ENCODE measurements at regions not wholly inside any gene's neighbourhood (a gene's known extent, or its start where the extent isn't known, plus 50 kb on each side); places are given as distances from the start of the nearest gene placed in this dataset.
A peak's percentile ranks its signal among the peaks of the same experiment; 100 is the strongest.

DNA sequence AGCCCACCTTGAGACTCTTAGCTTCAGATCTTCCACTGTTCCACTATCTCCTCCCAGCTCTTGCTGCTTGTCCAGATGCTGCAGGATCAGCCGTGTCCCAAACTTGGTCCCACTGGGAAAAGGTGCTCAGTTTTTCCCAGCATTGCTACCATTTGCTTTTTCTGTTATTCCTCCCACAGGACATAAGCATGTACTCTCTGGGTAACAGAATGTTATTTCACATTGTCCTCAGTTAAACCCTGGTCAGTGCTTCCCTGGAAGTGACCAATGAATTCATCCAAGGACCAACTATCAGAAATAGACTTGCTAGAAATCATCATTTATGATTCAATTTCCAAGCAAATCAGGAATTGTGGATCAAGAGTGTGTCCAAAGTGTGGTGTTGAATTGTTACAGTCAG is 179.2 kb upstream of the ZNF32 start:
- no peaks in the 10 kb centered on the region for H3K4me1 ChIP-seq (ENCODE audit: control insufficient read depth in 1 of 2, insufficient read depth in 2 of 2, low read length in 2 of 2)
- H3K27ac ChIP-seq (ENCODE audit: low read depth, low read length), result no peak overlapping the region
- H3K9ac ChIP-seq (ENCODE audit: low read depth in 1 of 2, low read length in 2 of 2), result no peak overlapping the region
- no peaks in the 10 kb centered on the region for H3K9me3 ChIP-seq (ENCODE audit: control insufficient read depth in 1 of 2, low read length in 2 of 2)
- H3K36me3 ChIP-seq (ENCODE audit: control insufficient read depth in 1 of 2, insufficient read depth in 2 of 2, low read length in 2 of 2), result no peaks in the 10 kb centered on the region
- H3K27me3 ChIP-seq (ENCODE audit: control insufficient read depth in 1 of 2, insufficient read depth in 2 of 2, low read length in 2 of 2), result no peaks in the 10 kb centered on the region
- no peak overlapping the region for H3K4me3 ChIP-seq (ENCODE audit: low read depth in 1 of 2, low read length in 2 of 2)

DNA sequence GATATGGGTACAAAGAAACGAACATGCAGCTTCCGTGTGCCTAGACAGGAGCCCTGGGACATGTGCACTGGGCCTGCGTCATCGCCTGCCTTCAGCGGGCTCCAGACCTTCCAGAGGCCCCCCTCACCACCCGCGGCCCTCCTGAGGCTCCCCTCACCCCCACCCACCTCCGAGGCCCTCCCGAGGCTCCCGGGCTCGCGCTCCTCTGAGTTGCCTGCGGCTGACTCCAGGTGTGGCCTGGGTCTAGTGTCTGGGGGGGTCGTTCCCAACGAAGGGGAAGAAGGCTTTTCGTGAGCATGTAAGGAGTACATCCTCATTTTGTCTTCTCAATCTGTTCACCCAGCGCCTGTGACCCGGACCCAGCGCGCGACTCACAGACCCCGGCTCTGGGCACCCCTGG is 177.3 kb upstream of the ZNF32 start:
- Histone ChIP-seq H3K9ac (ENCODE audit: low read depth in 1 of 2, low read length in 2 of 2) (no peak overlapping the region), H3K27ac (ENCODE audit: low read depth, low read length) (no peak overlapping the region), H3K36me3 (ENCODE audit: control insufficient read depth in 1 of 2, insufficient read depth in 2 of 2, low read length in 2 of 2) (no peaks in the 10 kb centered on the region), H3K27me3 (ENCODE audit: control insufficient read depth in 1 of 2, insufficient read depth in 2 of 2, low read length in 2 of 2) (no peaks in the 10 kb centered on the region), H3K4me1 (ENCODE audit: control insufficient read depth in 1 of 2, insufficient read depth in 2 of 2, low read length in 2 of 2) (no peaks in the 10 kb centered on the region), H3K9me3 (ENCODE audit: control insufficient read depth in 1 of 2, low read length in 2 of 2) (no peaks in the 10 kb centered on the region), H3K4me3 (ENCODE audit: low read depth in 1 of 2, low read length in 2 of 2) (no peak overlapping the region)

DNA sequence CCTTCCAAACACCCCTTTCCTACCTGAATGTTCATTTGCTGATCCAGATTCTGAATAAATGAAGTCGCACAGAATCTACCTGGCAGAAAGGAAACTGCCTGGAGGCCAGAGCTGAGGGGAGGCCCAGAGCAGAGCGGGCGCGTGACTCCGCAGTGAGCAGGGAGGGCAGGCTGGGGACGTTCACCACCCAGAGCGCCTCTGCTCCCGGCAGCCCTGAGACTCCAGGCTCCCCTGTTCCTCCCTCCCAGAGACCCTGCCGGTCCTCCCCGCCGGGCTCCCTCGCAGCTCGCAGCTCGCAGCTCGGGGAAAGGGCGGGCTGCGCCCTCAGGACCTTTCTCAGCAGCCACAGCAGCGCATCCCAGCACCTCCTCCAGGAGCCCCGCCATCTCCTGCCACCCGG is 176.7 kb upstream of the ZNF32 start:
- no peaks in the 10 kb centered on the region for H3K36me3 ChIP-seq (ENCODE audit: control insufficient read depth in 1 of 2, insufficient read depth in 2 of 2, low read length in 2 of 2)
- no peaks in the 10 kb centered on the region for H3K9me3 ChIP-seq (ENCODE audit: control insufficient read depth in 1 of 2, low read length in 2 of 2)
- H3K9ac ChIP-seq (ENCODE audit: low read depth in 1 of 2, low read length in 2 of 2), result no peak overlapping the region
- H3K4me1 ChIP-seq (ENCODE audit: control insufficient read depth in 1 of 2, insufficient read depth in 2 of 2, low read length in 2 of 2), result no peaks in the 10 kb centered on the region
- H3K4me3 ChIP-seq (ENCODE audit: low read depth in 1 of 2, low read length in 2 of 2), result no peak overlapping the region
- H3K27ac ChIP-seq (ENCODE audit: low read depth, low read length), result peak overlapping the region; percentile 17
- no peaks in the 10 kb centered on the region for H3K27me3 ChIP-seq (ENCODE audit: control insufficient read depth in 1 of 2, insufficient read depth in 2 of 2, low read length in 2 of 2)

DNA sequence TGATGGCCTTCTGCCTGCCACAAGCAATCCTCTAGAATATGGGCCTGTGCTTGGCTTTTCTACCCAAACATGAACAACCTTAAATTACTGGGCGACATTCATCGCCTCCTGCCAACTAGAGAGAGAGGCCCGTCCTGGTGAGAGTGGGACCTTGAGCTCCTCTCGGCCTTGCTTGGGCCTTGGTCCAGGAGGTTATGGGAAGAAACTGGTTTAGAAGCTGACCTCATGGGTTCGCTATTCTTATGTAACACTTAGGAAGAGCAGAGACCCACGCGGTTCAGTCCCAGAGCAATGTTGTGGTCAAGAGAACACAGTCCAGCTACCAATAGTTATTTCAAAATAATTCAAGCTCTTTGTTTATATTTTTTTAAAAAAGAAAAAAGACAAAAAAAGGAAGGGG is 176.3 kb upstream of the ZNF32 start:
- no peak overlapping the region for H3K4me3 ChIP-seq (ENCODE audit: low read depth in 1 of 2, low read length in 2 of 2)
- no peaks in the 10 kb centered on the region for H3K4me1 ChIP-seq (ENCODE audit: control insufficient read depth in 1 of 2, insufficient read depth in 2 of 2, low read length in 2 of 2)
- peak overlapping the region; percentile 17 for H3K27ac ChIP-seq (ENCODE audit: low read depth, low read length)
- no peaks in the 10 kb centered on the region for H3K9me3 ChIP-seq (ENCODE audit: control insufficient read depth in 1 of 2, low read length in 2 of 2)
- no peaks in the 10 kb centered on the region for H3K36me3 ChIP-seq (ENCODE audit: control insufficient read depth in 1 of 2, insufficient read depth in 2 of 2, low read length in 2 of 2)
- H3K9ac ChIP-seq (ENCODE audit: low read depth in 1 of 2, low read length in 2 of 2), result no peak overlapping the region
- no peaks in the 10 kb centered on the region for H3K27me3 ChIP-seq (ENCODE audit: control insufficient read depth in 1 of 2, insufficient read depth in 2 of 2, low read length in 2 of 2)

DNA sequence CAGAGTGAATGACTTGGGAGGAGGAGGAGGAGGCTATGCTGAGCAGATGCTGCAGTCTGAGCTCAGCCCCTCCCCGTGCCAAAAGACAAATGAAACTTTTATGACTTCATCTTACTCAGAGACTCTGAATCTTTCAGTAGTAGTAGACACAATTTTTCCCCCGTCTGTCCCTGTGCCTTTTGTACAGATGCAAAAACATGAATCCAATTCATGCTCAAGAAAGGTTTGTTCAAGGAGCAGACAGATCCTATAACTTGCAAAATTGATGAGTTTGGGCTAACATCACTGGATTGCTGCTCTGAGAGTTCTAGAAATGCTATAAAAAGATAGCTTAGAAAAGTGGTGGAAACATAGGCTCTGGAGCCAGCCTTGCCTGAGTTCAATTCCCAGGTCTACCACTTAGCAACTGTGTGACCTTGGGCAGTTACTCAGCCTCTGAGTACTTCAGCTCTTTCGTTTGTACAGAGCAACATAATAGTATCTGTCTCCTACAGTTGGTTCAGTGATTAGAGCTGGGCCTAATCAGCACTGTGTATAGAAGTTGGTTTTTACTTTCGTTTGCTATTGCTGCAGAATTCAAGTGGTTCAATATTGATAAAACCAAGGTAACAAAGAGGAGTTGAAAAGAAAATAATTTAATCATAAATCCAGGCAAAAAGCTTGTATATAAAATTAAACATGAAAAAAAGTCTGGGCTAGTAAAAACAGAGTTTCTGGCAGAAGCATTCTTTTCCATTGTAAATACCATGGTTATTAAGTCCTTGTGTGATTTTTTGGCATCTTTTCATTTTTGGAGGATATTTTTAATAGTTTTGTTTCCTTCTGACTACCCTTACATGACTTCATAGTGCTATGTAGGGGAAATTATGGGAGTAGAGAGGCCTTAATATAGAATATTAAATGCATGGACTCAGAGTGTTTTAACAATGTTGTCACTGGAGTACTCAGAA is 174.2 kb upstream of the ZNF32 start:
- no peak overlapping the region for H3K9ac ChIP-seq (ENCODE audit: low read depth in 1 of 2, low read length in 2 of 2)
- no peaks in the 10 kb centered on the region for H3K36me3 ChIP-seq (ENCODE audit: control insufficient read depth in 1 of 2, insufficient read depth in 2 of 2, low read length in 2 of 2)
- no peak overlapping the region for H3K4me3 ChIP-seq (ENCODE audit: low read depth in 1 of 2, low read length in 2 of 2)
- H3K4me1 ChIP-seq (ENCODE audit: control insufficient read depth in 1 of 2, insufficient read depth in 2 of 2, low read length in 2 of 2), result no peaks in the 10 kb centered on the region
- no peaks in the 10 kb centered on the region for H3K9me3 ChIP-seq (ENCODE audit: control insufficient read depth in 1 of 2, low read length in 2 of 2)
- H3K27me3 ChIP-seq (ENCODE audit: control insufficient read depth in 1 of 2, insufficient read depth in 2 of 2, low read length in 2 of 2), result no peaks in the 10 kb centered on the region
- no peak overlapping the region for H3K27ac ChIP-seq (ENCODE audit: low read depth, low read length)

DNA sequence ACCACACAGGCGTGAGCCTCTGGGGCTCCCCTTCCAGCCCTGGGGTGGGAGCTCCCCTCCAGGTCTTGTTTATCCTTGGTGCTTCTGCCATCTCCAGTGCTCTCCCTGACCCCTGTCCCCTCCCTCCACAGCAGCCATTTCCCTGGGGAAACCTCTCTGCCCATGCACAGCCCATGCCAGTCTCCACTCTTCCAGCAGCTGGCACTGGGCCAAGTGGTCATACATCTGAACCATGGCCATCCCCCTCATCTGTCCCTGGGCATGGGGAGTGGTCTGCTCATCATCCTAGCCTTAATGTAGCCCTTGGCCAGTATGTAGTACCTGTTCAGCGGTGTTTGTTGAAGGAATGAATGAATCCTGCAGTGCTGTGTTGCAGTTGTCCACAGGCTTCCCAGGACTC is 172.4 kb upstream of the ZNF32 start:
- Histone ChIP-seq H3K27me3 (ENCODE audit: control insufficient read depth in 1 of 2, insufficient read depth in 2 of 2, low read length in 2 of 2) (no peaks in the 10 kb centered on the region), H3K4me1 (ENCODE audit: control insufficient read depth in 1 of 2, insufficient read depth in 2 of 2, low read length in 2 of 2) (peaks cover 8% of the 10 kb centered on the region in 2 donors), H3K4me3 (ENCODE audit: low read depth in 1 of 2, low read length in 2 of 2) (no peak overlapping the region), H3K9me3 (ENCODE audit: control insufficient read depth in 1 of 2, low read length in 2 of 2) (no peaks in the 10 kb centered on the region), H3K27ac (ENCODE audit: low read depth, low read length) (no peak overlapping the region), H3K9ac (ENCODE audit: low read depth in 1 of 2, low read length in 2 of 2) (no peak overlapping the region), H3K36me3 (ENCODE audit: control insufficient read depth in 1 of 2, insufficient read depth in 2 of 2, low read length in 2 of 2) (no peaks in the 10 kb centered on the region)

DNA sequence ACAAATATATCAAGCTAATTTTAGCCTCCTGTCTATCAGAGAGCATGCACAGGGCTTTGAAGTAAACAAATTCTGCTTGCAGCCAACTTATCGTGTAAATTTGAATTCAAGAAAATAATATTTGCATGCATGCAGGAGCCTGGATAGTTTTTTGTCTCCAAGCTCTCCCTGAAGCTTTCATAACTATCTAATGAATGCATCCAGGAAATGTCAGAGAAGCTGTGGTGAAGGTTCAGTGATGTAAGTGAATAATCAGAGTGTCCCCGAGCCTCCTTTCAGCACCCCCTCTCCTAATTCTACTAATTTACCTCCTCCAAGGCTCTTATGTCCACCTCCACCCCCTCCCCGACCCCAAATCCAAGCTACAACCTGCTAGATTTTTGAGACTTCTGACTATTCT is 172.0 kb upstream of the ZNF32 start:
- Histone ChIP-seq H3K27me3 (ENCODE audit: control insufficient read depth in 1 of 2, insufficient read depth in 2 of 2, low read length in 2 of 2) (no peaks in the 10 kb centered on the region), H3K9ac (ENCODE audit: low read depth in 1 of 2, low read length in 2 of 2) (no peak overlapping the region), H3K36me3 (ENCODE audit: control insufficient read depth in 1 of 2, insufficient read depth in 2 of 2, low read length in 2 of 2) (no peaks in the 10 kb centered on the region), H3K27ac (ENCODE audit: low read depth, low read length) (no peak overlapping the region), H3K4me3 (ENCODE audit: low read depth in 1 of 2, low read length in 2 of 2) (no peak overlapping the region), H3K4me1 (ENCODE audit: control insufficient read depth in 1 of 2, insufficient read depth in 2 of 2, low read length in 2 of 2) (peaks cover 8 to 13% of the 10 kb centered on the region in 2 donors), H3K9me3 (ENCODE audit: control insufficient read depth in 1 of 2, low read length in 2 of 2) (no peaks in the 10 kb centered on the region)

DNA sequence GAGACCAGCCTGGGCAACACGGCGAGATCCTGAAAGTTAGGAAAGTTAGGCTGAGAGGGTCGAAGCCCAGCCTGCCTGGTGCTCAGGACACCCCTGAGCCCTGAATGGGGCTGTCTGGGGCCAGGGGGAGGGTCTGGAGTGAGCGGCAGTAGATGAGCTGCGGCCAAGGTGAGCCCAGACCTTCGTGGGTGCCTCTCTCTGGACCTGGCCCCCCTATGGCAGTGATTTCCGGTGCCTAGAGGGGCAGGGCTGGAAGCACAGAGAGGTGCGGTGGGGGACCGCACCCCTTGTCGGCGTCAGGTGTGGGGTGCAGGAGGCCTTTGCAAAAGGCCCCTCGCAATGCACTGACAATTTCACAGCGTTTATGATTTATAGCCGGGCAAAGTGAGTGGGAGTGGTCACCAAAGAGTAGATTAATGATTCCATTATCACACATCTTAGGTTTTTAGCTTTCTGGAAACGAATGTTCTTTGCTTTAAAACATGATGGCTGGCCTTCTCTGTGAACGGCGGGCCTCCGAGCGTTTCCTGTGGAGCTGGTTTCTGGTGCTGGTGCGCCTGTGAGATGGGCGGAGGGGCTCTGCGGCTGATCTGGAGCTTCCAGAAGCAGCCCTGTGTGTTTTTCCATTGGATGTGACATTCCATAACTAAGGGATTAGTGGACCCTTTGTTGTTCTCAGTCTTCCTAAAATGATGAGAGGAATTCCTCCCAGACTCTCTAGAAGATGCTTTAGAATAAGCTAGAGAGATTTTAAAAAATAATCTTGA is 171.0 kb upstream of the ZNF32 start:
- Histone ChIP-seq H3K9ac (ENCODE audit: low read depth in 1 of 2, low read length in 2 of 2) (no peak overlapping the region), H3K27me3 (ENCODE audit: control insufficient read depth in 1 of 2, insufficient read depth in 2 of 2, low read length in 2 of 2) (no peaks in the 10 kb centered on the region), H3K4me1 (ENCODE audit: control insufficient read depth in 1 of 2, insufficient read depth in 2 of 2, low read length in 2 of 2) (peaks cover 8 to 17% of the 10 kb centered on the region in 2 donors), H3K36me3 (ENCODE audit: control insufficient read depth in 1 of 2, insufficient read depth in 2 of 2, low read length in 2 of 2) (no peaks in the 10 kb centered on the region), H3K4me3 (ENCODE audit: low read depth in 1 of 2, low read length in 2 of 2) (no peak overlapping the region), H3K9me3 (ENCODE audit: control insufficient read depth in 1 of 2, low read length in 2 of 2) (no peaks in the 10 kb centered on the region), H3K27ac (ENCODE audit: low read depth, low read length) (no peak overlapping the region)

DNA sequence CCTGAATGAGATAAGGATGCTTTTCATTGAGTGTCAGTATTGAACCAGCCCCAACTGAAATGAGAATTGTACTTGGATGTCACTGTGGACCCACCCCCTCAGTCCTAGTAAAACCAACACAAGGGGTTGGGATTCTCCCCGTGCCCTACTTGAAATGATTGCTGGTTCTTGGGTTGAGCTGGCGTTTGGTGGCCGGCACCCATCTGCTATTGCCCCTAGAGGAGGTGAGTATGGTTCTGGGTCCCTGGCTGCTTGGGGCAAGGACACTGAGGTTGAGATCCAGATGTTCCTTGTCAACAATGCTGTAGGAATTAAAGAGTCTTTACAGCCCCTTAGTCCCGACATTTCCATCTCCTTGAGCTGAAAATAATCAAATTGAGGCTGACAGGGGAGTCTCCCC is 170.0 kb upstream of the ZNF32 start:
- no peaks in the 10 kb centered on the region for H3K36me3 ChIP-seq (ENCODE audit: control insufficient read depth in 1 of 2, insufficient read depth in 2 of 2, low read length in 2 of 2)
- no peak overlapping the region for H3K9ac ChIP-seq (ENCODE audit: low read depth in 1 of 2, low read length in 2 of 2)
- peaks cover 8 to 17% of the 10 kb centered on the region in 2 donors for H3K4me1 ChIP-seq (ENCODE audit: control insufficient read depth in 1 of 2, insufficient read depth in 2 of 2, low read length in 2 of 2)
- no peaks in the 10 kb centered on the region for H3K27me3 ChIP-seq (ENCODE audit: control insufficient read depth in 1 of 2, insufficient read depth in 2 of 2, low read length in 2 of 2)
- no peaks in the 10 kb centered on the region for H3K9me3 ChIP-seq (ENCODE audit: control insufficient read depth in 1 of 2, low read length in 2 of 2)
- no peak overlapping the region for H3K4me3 ChIP-seq (ENCODE audit: low read depth in 1 of 2, low read length in 2 of 2)
- no peak overlapping the region for H3K27ac ChIP-seq (ENCODE audit: low read depth, low read length)

DNA sequence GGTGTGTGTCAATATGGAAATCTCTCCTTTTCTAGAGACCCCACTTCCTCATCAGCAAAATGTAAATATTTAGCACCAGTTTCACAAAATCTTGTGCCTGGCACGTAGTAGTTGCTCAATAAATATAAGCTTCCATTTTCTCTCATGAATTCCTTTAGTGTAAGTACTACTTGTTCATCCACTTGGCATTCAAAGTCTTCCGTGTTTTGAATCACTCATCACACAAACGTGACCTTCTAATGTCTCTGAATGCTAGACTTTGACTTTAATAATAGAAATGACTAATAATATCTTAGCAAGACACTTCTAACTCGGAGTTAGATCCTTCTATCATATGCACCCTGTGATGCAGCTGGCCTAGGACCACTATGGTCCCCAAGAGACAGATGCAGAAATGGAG is 168.7 kb upstream of the ZNF32 start:
- Histone ChIP-seq H3K4me1 (ENCODE audit: control insufficient read depth in 1 of 2, insufficient read depth in 2 of 2, low read length in 2 of 2) (peaks cover 8 to 17% of the 10 kb centered on the region in 2 donors), H3K27me3 (ENCODE audit: control insufficient read depth in 1 of 2, insufficient read depth in 2 of 2, low read length in 2 of 2) (no peaks in the 10 kb centered on the region), H3K4me3 (ENCODE audit: low read depth in 1 of 2, low read length in 2 of 2) (no peak overlapping the region), H3K9ac (ENCODE audit: low read depth in 1 of 2, low read length in 2 of 2) (no peak overlapping the region), H3K27ac (ENCODE audit: low read depth, low read length) (no peak overlapping the region), H3K36me3 (ENCODE audit: control insufficient read depth in 1 of 2, insufficient read depth in 2 of 2, low read length in 2 of 2) (no peaks in the 10 kb centered on the region), H3K9me3 (ENCODE audit: control insufficient read depth in 1 of 2, low read length in 2 of 2) (no peaks in the 10 kb centered on the region)
